D341Med (cell line): ENCODE measurements at regions not wholly inside any gene's neighbourhood (a gene's known extent, or its start where the extent isn't known, plus 50 kb on each side); places are given as distances from the start of the nearest gene placed in this dataset.

Experiments used
- DNase-seq: peaks from one replicate; pipeline ENCODE4 v3.0.0; 2012; ENCODE audit warnings: low spot score

DNA sequence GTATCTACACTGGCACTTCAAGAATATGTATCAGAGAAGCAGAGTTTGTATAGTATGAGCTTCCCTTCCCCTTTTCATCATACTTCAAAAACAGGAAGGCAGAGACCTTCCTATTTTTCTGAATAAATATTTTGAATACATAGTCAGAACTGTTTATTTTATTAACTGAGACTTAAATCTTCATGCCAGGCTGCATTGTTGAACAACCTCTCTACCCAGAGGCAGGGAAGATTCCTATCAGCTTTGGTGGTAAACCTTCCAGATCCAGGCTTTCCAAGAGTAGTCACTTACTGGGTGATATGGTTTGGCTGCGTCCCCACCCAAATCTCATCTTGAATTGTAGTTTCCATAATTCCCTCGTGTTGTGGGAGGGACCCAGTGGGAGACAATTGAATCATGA lies 217.4 kb upstream of the ATP11B start:
- DNase-seq, result no peak

DNA sequence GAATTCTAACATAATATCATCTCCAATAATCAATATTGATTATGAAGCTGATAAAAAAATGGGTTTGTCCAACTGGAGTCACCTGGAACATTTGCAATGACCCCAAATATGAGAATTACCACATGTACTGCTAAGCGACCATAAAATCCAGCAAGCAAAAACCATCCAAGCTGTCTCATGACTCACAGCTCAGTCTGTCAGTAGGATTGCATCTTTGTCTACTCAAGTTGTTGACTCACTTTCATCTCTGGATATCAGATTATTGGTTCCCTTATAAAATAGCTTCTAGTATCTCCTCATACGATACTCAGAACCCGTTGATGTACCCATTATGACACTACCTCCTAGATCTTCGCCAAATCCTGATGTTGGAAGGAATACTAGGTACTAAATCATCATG lies 209.8 kb upstream of the ATP11B start:
- no peak for DNase-seq

DNA sequence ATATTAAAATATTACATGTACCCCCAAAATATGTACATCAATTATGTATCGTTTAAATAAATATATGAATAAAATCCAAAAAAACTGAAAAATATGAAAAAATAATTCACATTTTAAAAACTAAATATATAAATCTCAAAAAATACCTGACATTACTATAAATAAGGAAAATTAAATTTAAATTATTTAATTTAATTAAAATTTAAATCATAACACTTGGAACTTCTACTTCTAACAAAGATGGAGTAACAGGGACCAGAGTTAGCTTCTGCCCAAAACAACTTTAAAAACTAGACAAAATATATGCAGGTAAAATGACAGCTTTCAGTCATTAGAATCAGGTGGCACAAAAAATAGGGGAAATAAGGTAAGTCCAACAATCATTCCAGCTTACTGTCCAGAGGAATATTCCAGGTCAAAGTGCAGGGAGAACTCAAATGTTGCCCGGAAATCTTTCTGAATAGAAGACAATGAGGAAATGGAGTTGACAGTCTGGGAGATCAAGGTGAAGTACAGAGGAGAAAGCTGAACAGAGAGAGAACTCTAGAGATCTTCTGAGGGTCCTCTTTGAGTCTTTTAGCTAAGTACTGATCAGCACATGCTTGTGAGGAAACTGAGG lies 207.7 kb upstream of the ATP11B start:
- no peak for DNase-seq

DNA sequence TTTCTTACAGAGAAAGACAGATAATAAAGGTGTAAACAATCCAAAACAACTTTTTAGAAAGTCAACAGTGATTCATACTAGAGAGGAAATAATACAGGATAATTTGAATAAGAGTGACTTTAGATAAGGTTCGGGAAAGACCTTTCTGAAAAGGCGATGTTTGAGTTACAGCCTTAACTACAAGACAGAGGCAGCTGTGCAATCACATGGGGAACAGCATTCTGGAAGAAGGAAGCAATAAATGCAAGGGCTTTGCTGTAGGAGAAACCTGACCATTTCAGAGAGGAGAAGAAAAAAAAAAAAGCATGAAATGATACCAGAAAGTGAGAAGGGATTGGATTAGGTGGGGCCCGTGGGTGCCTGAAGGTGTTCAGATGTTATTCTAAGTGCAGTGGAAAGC lies 200.6 kb upstream of the ATP11B start:
- no peak for DNase-seq

DNA sequence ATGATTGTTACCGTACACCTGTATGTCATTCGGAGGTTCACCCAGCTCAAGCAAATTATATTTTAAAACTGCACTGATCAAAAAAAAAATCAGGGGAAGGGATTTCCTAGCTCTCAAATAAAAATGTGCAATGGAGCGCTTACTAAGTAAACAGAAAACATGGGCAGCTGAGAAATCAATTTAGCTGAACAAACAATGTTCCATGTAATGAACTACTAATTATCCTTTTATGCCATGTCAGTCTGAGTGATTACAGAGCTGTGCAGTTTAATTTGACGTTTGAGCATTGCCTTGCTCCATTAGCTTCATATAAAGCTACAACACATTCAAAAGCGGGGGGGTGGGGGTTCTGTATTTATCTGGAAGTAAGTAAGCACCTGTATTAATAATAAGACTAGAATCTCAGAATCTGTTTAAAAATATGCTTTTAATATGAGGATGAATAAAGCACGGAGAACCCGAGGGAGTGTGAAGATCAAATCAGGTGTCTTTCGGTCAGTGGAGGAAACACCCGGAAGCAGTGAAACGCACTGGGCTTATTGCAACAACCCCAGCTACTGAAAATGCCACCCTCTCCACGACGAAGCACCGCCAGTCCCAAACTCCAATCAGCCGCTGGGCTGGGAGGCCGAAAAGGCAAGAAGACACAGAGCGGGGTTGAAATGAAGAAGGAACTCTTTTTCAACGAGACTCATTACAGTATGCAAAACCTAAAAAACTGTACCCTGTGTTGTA lies 196.5 kb upstream of the ATP11B start:
- no peak for DNase-seq

DNA sequence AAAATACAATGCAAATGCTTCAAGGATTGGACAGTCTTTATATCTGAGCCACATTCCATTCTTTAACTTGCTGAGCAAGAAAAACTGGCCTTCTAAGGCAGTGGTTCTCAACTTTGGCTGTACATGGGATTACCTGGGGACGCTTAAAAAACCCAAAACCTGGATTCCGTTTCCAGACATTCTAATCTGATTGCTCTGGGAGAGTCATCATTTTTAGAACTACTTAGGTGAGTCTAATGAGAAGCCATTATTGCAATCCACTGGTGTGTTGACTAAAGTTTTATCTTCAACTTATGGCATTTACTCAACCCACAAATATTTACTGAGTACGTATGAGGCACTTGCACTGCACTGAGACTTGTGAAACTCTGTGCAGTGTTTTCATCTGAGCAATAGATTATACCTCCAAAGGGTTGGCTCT lies 195.7 kb upstream of the ATP11B start:
- no peak for DNase-seq

DNA sequence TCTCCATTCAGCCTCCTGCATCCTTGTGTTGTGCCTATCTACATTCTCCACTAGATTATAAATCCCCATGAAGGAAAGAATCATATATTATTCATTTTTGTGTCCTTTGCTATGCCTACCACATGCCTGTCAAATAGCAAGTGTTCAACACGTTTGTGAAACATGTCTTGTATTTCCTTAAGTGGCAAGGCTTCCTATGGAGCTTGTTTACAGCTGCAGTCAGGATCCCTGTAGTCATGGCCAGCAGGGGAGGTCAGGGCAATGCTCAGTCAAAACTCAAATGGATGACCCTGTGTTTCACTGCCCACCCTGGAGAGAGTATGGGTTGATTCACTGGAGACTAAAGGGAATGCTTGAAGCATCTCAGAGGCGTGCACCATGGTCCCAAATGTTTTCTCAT lies 191.7 kb upstream of the ATP11B start:
- DNase-seq, result no peak

DNA sequence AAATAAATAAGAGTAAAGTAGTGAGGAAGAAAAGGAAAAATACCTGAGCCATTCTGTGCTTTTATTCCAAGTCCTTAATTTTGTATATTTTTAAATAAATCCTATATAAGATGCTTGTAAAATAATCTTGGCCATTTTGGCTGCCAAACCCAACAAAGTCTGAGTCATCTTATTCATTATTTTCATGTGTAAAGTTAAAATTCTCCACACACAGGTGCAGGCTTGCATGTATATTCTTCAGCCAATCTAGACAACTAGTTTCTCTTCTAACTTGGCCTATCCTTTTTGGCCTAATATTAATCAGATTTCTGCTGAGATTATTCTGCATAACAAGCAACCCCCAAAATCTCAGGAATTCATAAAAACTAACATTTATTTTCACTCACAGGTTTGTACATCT lies 189.8 kb upstream of the ATP11B start:
- no peak for DNase-seq

DNA sequence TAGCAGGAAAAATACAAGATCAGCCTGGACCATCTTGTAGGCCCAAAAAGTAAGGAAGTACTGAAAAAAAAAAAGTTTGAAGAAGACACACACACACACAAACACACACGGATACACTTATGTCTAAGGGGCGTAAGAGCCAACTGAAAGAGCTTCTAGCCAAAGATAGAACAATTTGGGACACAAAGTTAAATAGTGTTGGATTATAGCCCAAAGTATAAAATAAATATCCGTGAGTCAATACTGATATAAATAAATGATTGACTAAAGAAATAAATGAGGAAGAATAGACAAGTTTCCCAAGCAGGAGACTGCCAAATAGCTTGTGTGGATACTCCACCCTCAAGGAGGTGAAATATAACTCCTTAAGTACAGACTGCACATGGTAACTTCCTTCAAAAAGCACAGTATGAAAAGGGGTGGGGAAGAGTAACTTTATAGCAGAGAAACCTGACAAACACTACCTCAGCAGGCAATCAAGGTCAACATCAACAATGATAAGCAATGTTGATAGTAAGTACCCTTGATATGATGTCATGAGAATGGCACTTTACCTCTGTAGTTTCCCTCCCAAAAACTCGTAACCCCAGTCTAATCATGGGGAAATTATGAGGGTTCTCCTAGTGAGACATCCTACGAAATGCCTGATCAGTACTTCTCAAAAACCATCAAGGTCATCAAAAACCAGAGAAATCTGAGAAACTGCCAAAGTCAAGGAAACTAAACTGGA lies 187.3 kb upstream of the ATP11B start:
- DNase-seq, result no peak

DNA sequence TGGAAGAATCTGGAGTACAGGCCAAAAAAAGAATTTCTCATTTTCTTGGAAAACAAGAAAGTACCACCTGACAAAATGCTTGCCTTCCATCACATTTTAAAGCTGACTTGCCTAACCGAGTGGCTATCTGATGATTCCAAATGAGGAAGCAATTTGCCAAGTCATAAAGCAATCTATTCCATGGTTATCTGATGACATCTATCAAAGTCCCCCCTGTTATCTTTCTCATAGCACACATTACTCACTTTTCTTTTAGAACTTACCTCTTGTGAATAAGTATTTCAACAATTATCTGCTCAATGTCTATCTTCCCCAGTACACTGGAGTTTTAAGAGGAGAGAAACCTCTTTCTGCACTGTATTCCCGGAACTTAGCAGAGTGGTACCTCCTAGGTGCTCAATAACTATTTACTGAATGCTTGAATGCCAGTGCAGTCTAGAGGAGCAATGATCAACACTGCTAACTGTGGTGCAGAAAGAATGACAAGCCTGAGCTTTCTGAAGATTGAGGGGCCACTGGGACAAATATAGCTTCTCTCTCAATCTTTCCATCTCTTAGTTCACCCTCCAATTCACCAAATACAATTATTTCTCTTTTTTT lies 186.3 kb upstream of the ATP11B start:
- no peak for DNase-seq

DNA sequence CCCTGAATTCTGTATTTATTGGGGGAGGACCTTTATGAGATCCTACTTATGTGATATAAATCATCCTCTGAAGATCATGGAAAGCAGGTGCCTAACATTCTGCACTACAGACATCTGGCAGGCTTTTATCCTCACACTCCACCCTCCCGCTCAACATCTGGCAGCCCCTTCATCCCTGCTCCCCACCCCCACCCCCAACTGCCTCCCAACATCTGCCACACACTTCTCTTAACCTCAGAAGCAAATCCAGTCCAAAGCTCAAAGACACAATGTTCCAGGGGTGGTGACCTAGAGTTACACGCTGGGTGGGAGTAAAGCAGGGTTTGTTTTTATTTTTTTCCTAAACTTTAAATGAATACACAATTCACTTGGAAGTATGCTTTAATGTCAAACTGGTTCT lies 184.5 kb upstream of the ATP11B start:
- no peak for DNase-seq

DNA sequence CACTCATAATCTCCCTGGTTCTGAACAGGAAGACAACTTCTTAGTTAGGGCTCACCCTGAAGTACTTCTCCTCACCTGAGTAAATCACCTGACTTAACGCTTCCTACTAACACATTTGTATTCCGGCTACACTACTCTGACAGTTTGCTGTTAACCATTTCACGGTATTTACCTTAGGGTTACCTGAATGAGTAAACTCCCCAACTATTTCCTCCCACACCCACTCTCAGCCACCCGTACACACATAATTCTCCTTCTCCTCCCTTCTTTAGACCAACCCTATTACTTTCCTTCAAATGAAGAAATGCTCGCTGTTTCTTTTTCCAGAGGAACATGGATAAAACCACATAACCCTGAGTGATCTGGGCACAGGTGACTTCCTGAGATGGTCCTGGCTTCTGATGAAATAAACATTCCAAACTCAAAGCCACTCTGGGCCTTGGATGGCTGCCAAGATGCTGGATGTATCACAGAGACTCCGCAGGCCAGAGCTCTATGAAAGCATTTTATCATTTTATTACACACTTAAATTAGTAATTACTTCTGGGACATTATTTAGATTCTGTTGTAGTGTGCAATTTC lies 183.6 kb upstream of the ATP11B start:
- DNase-seq, result no peak

DNA sequence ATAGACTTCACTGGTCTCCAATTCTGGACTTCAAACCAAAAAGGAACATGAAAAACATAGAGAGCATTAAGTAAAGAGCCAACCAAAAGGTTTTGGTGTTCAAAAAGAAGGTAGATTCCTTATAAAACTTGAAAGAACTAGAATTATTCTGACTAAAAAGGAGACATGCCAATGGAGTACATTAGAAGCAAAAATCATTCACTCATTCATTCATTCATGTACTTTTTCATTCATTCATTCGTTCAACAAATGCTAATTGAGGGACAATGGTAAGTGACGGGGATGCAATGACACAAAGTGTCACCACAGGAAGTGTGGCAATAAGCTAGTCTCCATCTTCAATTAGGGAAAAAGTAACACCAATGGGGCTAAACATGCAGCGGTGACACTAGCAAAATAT lies 181.0 kb upstream of the ATP11B start:
- DNase-seq, result no peak

DNA sequence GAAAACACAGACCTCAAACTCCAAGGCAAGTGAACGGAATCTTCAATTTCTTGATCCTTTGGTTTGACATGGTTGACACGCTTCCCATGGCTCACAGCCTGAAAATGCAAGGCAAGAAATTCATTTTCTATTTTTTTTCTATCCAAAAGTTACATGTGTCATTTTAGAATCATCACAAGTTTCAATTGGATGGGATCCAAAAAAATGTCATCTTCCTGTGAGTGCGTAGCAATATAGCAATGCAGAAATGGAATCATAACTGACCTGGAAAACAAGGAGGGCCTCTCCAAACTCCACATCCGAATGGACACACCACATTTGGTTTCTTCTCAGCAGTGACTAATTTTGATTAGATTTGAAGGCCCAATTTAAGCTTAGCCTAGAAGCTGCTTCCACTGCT lies 175.8 kb upstream of the ATP11B start:
- no peak for DNase-seq

DNA sequence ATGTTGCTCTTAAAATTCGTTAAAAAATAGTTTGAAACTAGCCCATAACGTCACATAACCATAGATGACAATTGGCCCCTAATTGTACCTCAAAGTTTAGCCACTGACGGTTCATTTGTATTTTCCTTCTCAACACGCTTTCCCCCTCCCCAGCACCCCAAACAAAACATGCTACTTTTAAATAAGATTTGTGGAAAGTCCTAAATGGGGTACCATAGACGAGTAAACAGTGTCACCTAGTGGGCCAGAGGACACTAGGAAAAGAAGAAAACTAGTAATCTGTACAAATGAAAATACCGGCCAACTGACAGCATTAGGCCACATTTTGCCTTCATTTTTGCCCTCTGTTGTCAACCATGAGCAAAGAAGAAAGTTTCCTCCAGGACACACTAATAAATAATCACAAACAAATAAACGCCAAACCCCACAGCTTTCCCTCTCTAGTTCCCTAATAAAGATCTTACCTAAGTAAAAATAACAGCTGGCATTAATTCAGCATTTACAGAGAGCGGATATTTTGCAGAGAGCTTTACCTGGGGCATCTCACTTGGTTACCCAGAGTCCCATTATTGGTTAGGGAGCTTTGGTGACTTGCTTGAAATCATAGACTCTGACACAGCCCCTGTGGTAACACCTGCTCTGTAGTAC lies 175.1 kb upstream of the ATP11B start:
- no peak for DNase-seq

DNA sequence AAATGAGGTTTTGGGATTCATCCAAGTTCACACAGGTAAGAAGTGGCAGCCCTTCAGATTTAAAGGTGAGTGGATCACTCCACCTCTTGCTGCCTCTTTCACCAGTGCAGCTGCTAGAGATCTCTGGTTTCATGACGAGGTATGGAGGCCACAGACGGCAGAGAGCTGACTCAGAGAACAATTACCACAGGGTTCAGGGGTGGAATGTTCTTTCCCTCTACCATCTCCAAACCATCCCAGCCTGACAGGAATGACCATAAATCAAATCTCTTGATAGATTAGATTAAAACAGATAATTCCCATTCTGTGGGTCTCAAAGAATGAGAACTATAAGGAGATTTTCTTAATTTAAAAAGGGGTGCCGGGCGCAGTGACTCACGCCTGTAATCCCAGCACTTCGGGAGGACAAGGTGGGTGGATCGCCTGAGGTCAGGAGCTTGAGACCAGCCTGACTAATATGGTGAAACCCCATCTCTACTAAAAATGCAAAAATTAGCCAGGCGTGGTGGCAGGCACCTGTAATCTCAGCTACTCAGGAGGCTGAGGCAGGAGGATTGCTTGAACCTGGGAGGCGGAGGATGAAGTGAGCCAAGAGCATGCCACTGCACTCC lies 174.2 kb upstream of the ATP11B start:
- DNase-seq, result no peak

DNA sequence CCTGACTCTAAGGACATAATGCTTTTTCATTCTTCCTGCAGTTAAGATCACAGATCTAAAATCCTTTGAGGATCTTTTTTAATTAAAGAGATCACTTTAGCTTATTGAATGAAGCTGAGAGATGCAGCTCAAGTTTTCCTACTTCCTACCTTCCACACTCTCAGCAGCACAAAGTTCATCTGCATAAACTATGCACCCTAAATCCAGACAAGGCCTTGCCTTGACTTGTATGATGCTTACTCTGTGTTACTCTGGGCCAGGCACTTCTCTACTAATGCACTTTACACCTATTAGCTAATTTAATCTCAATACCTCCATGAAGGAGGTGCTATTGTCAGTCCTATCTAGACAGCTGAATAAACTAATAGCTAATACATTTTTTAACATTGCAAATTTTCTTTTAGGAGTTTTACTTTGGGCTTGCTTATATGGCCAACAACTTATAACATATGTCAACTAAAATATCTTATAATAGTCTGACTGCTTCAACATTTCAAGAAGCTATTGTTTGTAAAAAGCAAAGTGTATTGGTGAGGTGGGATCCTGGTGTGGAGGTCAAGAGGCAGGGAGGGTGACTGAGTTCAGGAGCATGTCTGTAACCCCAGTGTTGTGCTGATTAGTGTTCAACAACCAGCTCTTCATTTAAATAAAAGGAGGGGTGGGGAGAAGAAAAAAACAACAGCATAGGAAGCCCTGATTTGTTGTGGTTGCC lies 172.4 kb upstream of the ATP11B start:
- DNase-seq, result no peak

DNA sequence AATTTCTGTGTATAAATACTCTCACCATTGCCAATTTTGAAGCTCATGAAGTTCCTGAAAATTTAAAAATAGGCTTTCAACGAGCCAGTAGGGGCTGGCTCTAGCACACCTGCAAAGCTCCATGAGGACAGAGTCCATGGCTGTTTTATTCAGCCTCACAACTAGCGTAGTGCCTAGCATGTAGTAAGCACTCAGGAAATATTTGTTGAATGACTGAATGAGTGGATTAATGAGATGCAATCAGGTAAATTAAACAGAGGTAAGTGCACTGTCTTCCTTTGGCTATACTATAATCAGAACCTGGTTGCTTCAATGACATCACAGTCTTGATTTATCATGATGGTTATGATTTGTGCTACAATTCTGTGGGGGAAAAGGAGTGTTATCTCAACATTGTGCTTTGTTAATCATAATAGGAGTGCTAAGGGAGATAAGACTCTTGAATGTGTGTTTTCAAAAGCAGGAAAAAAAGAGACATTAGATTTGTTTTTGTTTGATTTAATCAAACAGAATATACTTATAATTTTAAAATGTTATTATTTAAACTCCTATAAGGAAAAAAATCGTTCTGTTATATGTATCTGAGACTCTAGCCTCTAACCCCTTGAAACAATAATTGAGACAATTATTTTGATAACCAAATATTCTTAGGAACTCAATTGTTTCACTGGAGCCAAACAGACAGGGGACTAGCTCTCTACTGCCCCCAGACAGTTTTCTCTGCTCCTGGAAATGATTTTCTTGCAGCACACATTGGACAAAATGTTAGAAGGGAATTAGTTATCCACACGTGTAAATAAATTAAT lies 171.7 kb upstream of the ATP11B start:
- no peak for DNase-seq

DNA sequence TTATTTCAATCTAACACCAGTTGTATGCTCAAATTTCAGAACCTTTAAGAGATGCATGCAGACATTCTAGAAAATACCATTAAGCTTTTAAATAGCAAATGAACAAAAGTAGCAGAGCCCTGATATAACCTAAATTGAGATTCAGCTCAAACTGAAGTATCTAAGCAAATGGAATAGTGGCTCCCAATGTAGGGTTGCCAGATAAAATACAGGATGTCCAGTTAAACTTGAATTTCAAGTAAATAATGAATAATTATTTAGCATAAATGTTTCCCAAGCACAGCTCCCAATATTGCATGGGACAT lies 171.1 kb upstream of the ATP11B start:
- no peak for DNase-seq
